Mammary epithelial cell (primary cell): ENCODE measurements at regions not wholly inside any gene's neighbourhood (a gene's known extent, or its start where the extent isn't known, plus 50 kb on each side); places are given as distances from the start of the nearest gene placed in this dataset.

ENCODE experiments used
- EZH2 ChIP-seq: IDR thresholded peaks from 2 replicates; pipeline ENCODE4 v1.6.1; 2012; ENCODE audit warnings: low read length, inconsistent platforms, borderline replicate concordance
- TF ChIP-seq, protein P1 (sequence below), 2 donors: IDR thresholded peaks in 1 of 2; conservative IDR thresholded peaks in 1 of 2; 2 replicates each; pipeline ENCODE4 v1.5.1; 2011 to 2012; ENCODE audit warnings: inconsistent platforms in 2 of 2, low read length in 2 of 2, mild to moderate bottlenecking in 2 of 2, control low read depth in 1 of 2, low read depth in 1 of 2; ENCODE audit not compliant: insufficient read depth in 1 of 2; ENCODE audit errors: extremely low read depth in 1 of 2

DNA sequence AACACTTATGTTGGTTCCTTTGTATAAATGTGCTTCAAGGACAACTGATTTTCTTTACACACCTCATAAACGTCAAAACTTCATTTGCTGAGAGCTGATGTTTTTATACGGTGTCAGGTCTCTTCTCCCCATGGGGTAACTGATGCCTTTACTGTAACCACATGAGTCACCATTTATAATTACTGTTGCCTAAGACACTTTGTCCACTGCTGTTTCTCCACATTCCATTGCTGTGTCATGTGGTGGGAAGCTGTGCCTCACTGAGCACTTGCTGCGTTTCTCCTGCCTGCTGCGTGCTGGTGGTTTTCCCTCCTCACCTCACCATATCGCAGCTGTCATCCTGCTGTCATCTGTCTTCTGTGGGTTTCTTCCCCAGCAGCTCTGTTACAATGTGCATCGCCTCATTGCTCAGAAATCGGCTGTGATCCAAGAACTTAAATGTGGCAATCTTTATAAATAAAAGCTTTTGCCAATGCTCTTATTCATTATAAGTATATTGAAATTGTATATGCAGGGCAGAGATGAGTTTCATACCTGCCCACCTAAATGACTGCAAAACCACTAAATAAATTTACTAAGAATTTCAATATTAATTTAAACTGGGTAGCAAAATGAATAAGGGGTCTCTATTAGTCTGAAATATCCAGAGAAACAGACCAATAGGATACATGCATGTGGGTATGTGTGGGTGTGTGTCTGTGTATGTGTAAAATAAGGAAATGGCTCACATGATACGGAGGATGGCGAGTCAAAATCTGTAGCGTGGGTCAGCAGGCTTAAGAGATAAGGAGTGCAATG is 547.0 kb upstream of the SLITRK5 start:
- no peak for TF ChIP-seq EZH2
- TF ChIP-seq, protein P1, sequence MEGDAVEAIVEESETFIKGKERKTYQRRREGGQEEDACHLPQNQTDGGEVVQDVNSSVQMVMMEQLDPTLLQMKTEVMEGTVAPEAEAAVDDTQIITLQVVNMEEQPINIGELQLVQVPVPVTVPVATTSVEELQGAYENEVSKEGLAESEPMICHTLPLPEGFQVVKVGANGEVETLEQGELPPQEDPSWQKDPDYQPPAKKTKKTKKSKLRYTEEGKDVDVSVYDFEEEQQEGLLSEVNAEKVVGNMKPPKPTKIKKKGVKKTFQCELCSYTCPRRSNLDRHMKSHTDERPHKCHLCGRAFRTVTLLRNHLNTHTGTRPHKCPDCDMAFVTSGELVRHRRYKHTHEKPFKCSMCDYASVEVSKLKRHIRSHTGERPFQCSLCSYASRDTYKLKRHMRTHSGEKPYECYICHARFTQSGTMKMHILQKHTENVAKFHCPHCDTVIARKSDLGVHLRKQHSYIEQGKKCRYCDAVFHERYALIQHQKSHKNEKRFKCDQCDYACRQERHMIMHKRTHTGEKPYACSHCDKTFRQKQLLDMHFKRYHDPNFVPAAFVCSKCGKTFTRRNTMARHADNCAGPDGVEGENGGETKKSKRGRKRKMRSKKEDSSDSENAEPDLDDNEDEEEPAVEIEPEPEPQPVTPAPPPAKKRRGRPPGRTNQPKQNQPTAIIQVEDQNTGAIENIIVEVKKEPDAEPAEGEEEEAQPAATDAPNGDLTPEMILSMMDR (conservative IDR thresholded peaks at IDR 0.05 in 1 of 2, IDR thresholded peaks at IDR 0.05 in 1 of 2; ENCODE audit: extremely low read depth in 1 of 2, insufficient read depth in 1 of 2, low read depth in 1 of 2, low read length in 2 of 2), result no peak
